Omental fat pad (tissue), 3 donors: ENCODE measurements at regions not wholly inside any gene's neighbourhood (a gene's known extent, or its start where the extent isn't known, plus 50 kb on each side); places are given as distances from the start of the nearest gene placed in this dataset.
"Not testable (repeated sequence)": the region's sequence is repeated elsewhere in the genome, so short reads cannot be mapped to it uniquely, and the experiment has no call there.

Source experiments
- ATAC-seq: fragments of 150-250 bp; one replicate; pipeline ENCODE4 v1.9.1; 2016; ENCODE audit warnings: mild to moderate bottlenecking, moderate library complexity; ENCODE audit not compliant: low FRiP score
- DNase-seq: peaks from one replicate; pipeline ENCODE4 v3.0.0-alpha.2; 2019; ENCODE audit warnings: low spot score
- TF ChIP-seq, protein P1 (sequence below), 3 donors: fragments of 450-650 bp; IDR thresholded peaks; one replicate each; pipeline ENCODE4 v1.5.1; 2016 to 2017; ENCODE audit warnings: antibody characterized with exemption in 3 of 3, mild to moderate bottlenecking in 3 of 3, moderate library complexity in 2 of 3

DNA sequence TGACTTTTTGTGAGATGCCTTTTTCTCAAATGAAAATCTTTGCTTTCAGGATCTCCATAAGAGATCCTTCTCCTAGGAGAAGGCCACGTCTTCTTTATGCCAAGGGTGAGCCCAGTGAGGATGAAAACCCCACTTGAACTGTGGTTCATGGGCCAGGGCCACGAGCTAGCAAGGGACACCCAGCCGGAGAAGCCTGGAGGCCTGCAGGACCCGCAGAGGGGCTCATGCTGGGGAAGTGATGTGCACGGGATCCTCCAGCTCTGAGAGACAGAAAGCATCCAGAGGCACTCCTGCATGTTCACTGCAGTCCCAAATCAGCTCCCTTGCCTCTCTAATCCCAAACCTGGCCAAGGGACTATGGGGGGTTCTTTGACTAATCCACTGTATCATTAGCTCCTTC is 168.9 kb downstream of the UQCRFS1 start:
- no peak for ATAC-seq
- TF ChIP-seq, protein P1, sequence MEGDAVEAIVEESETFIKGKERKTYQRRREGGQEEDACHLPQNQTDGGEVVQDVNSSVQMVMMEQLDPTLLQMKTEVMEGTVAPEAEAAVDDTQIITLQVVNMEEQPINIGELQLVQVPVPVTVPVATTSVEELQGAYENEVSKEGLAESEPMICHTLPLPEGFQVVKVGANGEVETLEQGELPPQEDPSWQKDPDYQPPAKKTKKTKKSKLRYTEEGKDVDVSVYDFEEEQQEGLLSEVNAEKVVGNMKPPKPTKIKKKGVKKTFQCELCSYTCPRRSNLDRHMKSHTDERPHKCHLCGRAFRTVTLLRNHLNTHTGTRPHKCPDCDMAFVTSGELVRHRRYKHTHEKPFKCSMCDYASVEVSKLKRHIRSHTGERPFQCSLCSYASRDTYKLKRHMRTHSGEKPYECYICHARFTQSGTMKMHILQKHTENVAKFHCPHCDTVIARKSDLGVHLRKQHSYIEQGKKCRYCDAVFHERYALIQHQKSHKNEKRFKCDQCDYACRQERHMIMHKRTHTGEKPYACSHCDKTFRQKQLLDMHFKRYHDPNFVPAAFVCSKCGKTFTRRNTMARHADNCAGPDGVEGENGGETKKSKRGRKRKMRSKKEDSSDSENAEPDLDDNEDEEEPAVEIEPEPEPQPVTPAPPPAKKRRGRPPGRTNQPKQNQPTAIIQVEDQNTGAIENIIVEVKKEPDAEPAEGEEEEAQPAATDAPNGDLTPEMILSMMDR (IDR thresholded peaks at IDR 0.05) = no peak
- no peak for DNase-seq

DNA sequence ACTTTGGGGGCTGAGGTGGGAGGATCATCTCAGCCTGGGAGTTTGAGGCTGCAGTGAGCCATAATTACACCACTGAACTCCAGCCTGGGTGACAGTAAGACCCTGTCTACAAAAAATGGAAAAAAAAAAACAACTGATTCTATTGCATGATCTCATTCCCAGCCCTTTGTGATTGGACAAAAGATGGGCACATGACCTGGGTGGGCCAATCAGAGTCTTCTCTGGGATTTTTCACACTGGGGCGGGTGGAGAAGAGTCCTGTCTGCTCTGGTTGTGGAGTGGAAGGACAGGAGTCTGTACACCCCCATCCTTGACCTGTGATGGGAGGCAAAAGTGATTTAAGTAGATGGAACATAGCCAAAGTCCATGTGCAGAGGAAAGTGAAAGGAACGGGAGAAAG is 170.5 kb downstream of the UQCRFS1 start:
- ATAC-seq = no peak
- DNase-seq = no peak
- TF ChIP-seq, protein P1 (IDR thresholded peaks at IDR 0.05) = no peak

DNA sequence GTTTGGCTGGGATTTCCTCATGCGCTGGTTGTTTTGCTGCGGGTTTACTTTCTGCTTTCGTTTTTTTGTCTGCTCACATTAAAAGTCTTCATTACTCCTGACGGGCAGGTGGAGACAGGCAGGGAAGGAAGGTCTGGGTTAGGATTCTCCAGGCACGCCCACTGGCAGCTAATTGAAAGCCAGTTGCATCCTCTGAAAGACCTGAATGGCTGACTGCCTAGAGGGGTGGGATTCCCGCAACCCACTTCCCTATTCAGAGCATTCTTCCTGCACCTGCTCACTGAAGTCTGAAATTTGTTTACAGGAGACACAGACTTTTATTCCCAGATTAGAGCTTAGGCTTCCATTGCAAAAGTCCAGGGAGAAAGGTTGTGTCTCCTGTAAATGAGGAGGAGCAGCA is 172.0 kb downstream of the UQCRFS1 start:
- TF ChIP-seq, protein P1 (IDR thresholded peaks at IDR 0.05) = no peak
- no peak for ATAC-seq
- no peak for DNase-seq

GRCh38 chr19:29040292-29040691 is 172.7 kb downstream of the UQCRFS1 start:
- DNase-seq = no peak
- no peak for ATAC-seq

GRCh38 chr19:29039036-29039435 is 173.9 kb downstream of the UQCRFS1 start:
- DNase-seq, ATAC-seq: not testable (repeated sequence)

More at GRCh38 chr19:29040292-29040691, 172.7 kb downstream of the UQCRFS1 start:
- TF ChIP-seq, protein P1 (IDR thresholded peaks at IDR 0.05) = no peak

DNA sequence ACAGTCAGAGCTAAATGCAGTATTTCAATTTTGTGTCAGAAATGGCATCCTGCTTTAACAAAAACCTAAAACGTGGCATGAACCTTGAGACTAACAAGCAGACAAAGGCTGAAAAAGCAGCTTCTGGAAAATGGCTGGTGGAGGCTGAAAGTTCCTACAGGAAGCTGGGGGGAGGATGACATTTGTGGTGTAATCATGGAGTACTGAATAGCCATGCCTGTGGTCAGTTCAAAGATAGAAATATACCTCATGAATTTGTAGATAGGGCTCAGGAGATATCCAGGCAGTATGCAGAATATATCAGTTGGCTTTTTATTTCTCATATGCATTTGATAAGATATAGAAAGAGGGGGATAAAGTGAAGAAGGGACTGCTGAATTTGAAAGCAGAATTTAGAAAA is 181.7 kb downstream of the UQCRFS1 start:
- DNase-seq (no peak), ATAC-seq (no peak)
- TF ChIP-seq, protein P1 (IDR thresholded peaks at IDR 0.05) = no peak

- no peak for ATAC-seq
- no peak for DNase-seq
- TF ChIP-seq, protein P1 (IDR thresholded peaks at IDR 0.05) = no peak
These were observed 183.5 kb downstream of the UQCRFS1 start for GRCh38 chr19:29029268-29029958.
